Stimulated activated CD8-positive, alpha-beta memory T cell treated with anti-CD3 and anti-CD28 coated beads, Interleukin-15, amount 100 ng/mL, for 1 hour (primary cell): ENCODE measurements at regions not wholly inside any gene's neighbourhood (a gene's known extent, or its start where the extent isn't known, plus 50 kb on each side); places are given as distances from the start of the nearest gene placed in this dataset.

Experiments used
- DNase-seq: peaks from one replicate; pipeline ENCODE4 v3.0.0-alpha.2; 2020; ENCODE audit warnings: low read depth

DNA sequence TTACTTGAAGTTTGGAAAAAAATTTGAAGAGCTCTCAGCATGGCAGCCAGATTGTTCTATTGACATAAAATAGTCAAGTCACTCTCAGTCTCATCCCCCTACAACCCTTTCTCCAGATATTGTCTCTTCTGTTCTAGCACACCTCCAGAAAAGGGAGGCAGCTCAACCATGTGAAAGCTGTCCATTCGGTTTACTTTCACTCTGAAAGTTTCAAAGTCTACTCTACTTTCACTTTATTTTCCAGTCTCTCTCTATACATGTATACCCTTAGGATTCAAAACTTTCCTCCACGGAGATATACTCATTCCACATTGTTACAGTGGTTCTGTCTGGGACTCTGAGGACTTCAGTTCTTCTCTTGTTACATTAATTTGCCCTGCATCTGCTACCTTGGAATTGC, 111.0 kb upstream of the STAC start:
- no peak for DNase-seq

DNA sequence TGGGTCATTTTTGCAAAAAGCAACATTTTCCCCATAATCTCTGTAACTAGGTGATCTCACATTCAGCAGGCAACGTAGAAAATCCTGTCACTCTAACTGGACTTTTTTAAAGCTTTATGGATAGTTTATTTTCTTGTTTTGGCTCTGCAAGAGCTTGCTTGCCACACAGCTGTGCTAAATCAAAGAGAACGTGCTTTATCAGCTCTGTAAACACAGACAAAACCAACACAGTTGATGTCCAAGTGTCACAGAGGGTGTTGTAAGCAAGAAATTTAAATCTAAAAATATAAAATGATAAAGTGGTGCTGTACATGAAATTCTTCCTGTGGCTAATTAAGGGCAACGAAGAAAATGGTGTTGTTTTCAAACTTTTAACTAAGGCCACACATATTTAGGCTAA, 97.5 kb upstream of the STAC start:
- no peak for DNase-seq

GRCh38 chr3:36295296-36295695, 85.0 kb upstream of the STAC start:
- no peak for DNase-seq

DNA sequence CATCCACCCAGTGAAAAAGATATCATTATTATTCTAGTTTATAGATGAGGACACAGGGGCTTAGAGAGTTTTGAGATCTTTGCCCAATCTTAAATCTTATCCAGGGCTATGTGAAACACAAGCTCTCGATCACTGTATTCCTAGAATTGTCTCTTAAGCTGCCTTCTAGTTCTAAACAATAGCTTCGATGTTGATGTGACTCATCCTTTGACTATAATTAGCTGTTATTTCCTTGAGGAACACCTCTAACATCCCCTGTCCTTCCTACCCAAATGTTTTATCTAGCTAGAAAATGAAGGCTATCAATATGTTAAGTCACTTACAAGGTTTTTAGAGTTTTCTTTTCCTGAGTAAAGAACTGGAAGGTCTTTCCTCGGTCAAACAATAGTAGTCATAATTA, 83.1 kb upstream of the STAC start:
- no peak for DNase-seq

DNA sequence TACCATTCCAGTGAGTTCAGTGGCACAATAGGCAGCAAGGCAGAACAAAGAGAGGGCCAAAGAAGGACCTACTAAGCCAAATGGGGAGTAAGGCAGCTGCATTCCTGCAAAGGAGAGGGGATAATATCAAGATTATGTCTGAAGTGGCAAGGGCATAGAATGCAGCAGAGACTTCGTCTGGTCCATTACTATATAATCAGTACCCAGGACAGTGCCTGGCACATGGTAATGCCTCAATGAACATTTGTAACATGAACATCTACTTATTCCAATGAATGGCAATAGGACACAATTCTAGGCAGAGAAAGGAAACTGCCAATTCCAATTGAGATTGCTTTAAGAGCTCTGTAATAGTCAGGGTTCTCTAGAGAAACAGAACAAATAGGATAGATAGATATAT, 82.1 kb upstream of the STAC start:
- no peak for DNase-seq

DNA sequence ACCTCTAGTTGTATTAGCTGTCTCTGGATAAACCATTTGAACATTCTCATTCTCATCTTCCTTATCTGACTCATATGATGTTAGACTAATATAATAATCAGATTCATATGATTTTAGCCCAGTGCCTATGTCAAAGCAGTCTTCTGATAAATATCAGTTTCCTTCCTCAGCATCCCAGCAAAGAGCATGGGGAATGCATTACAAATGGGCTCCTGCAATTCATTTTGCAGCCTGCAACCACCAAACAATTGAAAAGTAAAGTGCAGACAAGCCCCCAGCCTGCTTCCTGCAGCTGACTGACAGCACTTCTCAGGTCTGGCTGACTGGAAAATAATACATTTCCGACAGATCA, 78.2 kb upstream of the STAC start:
- no peak for DNase-seq

DNA sequence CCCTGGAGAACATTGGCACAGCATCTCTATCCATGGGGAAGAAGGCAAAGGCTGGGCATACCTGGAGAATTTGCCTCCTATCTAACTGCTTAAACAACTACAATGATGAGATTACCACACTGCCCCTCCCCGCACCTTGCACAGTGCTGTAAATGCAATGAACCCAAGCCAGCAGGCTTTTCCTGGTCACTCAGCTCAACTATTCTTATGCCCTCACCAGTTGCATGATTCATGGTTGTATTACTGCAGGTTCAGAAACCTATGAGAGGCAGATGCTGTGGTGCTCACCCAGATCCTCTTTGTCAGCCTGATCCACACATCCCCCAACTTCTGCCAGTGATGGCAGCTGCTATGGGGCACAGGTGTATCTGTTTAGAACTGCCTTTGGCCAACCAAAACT, 77.7 kb upstream of the STAC start:
- DNase-seq = no peak

DNA sequence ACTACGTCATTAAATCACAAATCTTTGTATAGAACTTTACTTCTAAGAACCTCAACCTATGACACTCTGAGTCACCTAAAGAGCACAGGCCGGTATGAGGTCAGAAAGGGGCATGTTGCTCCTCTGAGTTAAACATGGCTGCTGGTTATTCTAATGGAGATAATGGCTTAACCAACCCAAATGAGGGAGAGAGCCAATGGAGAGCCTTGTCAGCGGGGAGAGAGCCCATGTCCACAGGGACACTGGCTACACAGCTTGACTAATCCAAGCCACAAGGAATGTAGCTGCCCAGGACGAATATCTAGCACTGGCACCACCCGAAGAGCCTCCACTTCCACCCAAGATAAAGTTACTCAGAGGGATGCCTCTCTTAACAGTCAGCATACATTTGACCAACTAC, 77.0 kb upstream of the STAC start:
- DNase-seq = no peak

- DNase-seq = no peak
These were observed 74.3 kb upstream of the STAC start for GRCh38 chr3:36305929-36306520.

DNA sequence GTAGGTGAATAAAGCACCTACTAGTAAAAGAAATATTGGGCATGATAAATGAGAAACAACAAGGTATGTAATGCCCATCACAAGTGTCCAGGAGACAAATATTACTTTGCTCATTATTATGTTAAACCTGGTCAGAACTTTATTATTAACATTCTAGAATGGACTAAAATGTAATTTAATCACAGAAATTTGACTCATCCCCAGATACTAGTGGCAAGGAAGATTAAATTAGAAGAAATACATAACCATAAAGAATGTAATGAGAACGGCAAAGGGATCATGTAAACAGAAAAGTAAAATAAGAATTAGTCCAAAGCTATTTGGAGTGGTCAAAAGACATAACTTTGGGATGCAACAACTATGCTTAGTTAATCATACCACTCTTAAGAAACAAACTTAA, 71.2 kb upstream of the STAC start:
- DNase-seq = no peak

DNA sequence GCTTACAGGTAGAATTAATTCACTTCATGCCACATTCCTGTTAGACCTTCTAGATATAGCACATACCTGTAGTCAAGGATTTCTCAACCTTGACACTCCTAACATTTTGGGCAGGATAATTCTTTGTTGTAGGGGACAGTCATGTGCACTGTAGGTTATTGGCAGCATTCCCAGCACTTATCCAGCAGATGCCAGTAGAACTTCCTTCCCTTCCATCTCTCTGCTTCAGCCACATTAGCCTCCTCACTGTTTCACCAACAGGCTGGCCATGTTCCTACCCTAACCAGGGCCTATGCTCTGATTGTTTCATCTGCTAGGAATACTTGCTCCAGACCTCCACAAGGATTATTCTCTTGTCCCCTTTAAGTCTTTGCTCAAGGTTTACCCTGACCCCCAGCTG, 68.0 kb upstream of the STAC start:
- no peak for DNase-seq

DNA sequence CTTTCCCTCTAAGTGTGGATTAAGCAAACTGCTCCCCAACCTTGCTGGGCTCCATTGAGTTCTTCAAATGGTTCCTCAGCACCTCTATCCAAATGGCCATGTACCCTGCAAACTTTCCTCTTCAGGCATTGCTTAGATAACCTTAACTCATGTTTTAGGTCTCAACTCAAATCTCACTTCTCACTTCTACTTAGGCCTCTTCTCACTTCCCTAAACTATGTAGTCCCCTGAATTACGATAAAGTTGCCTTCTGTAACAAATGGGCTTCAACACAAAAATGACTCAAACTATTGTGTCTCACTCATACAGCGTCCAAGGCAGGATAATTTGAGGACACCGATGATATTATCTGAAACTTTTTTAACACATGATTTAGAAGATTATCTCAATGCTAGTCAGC, 62.4 kb upstream of the STAC start:
- no peak for DNase-seq

GRCh38 chr3:36318621-36319200, 61.6 kb upstream of the STAC start:
- no peak for DNase-seq

DNA sequence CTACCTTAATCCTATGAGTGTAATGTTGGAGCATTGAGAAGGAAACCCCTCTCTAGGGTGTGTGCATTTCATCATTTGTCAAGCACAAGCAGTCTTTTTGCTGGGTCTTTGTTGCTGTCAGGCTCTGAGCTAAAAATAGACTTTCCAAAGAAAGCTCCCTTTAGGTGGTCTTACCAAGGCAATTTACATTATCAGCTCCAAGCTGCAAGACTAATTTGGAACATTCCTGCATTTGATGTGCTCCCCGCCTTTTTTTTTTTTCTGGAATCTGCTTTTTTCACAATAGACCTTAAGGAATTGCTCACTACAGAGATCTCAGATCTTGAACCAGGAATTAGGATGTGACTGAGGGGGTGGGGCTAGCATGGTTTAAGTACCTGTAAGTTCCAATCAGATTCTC, 60.6 kb upstream of the STAC start:
- no peak for DNase-seq
